GM10266 (cell line): ENCODE measurements at regions not wholly inside any gene's neighbourhood (a gene's known extent, or its start where the extent isn't known, plus 50 kb on each side); places are given as distances from the start of the nearest gene placed in this dataset.

ENCODE experiments used
- DNase-seq: peaks from one replicate; pipeline ENCODE4 v3.0.0; 2012; ENCODE audit errors: extremely low spot score
- CTCF ChIP-seq: IDR thresholded peaks from 2 replicates; pipeline ENCODE4 v1.5.1; 2012; ENCODE audit warnings: mild to moderate bottlenecking, low read depth; ENCODE audit not compliant: control insufficient read depth, insufficient read depth; ENCODE audit errors: missing control alignments

GRCh38 chr12:115506822-115507559 is 770.5 kb downstream of the MED13L start:
- no peak for TF ChIP-seq CTCF
- DNase-seq: no peak

DNA sequence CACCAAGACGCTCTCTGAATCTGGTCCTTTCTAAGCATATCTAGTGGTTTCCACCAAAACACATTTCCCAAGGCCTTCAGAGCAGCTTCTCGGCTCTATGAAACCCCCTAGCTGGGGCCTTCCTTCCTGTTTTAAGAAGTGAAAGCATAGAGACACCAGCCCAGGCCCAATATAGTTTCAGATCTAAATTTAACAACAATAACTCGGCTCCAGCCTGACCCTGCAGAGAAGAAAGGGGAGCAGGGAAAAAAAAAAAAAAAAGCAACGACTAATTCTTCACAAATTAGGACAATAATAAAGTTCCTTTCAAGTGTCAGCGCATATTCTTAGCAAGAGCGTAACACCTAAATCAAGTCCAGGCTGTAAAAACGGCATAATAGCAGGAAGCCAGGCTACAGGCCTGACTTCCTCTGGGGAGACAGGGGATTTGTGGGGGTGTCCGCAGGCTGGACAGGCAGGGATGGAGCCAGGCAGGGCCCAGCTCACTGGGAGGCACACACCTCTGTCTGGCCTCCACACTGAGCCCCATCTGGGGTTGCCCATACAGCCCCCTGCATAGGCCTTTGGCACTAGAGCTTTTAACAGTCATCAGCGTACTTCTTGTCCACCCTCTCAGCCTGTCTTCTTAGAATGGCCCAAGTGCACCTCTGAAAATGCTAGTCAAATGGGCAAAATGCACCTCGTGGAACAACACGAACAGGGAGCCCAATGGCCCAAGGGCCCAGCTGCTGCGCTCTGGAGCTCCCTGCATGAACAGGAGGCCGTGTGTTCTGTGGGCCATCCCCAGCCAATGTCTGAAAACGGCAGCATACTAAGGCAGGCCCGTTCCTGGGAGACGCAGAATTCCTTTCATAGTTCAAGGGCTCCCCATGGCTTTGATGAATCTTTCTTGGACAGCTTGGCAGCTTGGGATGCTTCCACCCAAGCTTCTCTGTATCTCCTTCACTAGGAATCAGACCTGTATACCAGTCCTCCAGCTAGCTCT is 772.9 kb downstream of the MED13L start:
- peak; percentile 36 for DNase-seq
- no peak for TF ChIP-seq CTCF

- DNase-seq: no peak
- no peak for TF ChIP-seq CTCF
Observed at GRCh38 chr12:115500872-115501271, 776.6 kb downstream of the MED13L start.

GRCh38 chr12:115495300-115495699 is 782.2 kb downstream of the MED13L start:
- no peak for TF ChIP-seq CTCF
- no peak for DNase-seq

DNA sequence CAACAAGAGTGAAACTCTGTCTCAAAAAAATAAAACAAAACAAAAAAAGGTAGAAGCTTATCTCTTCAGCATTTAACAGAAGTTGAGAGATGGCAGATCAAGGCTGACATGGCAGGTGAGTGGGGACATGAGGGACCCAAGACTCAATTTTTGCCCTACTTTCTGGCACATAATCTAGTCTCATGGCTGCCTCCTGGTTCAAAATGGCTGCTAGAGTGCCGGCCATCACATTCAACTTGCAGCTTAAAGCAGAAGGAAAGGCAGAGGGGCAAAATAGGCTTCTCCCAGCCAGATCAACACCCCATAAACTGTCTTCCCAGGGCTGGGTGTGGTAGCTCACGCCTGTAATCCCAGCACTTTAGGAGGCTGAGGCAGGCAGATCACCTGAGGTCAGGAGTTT is 784.9 kb downstream of the MED13L start:
- no peak for TF ChIP-seq CTCF
- no peak for DNase-seq

DNA sequence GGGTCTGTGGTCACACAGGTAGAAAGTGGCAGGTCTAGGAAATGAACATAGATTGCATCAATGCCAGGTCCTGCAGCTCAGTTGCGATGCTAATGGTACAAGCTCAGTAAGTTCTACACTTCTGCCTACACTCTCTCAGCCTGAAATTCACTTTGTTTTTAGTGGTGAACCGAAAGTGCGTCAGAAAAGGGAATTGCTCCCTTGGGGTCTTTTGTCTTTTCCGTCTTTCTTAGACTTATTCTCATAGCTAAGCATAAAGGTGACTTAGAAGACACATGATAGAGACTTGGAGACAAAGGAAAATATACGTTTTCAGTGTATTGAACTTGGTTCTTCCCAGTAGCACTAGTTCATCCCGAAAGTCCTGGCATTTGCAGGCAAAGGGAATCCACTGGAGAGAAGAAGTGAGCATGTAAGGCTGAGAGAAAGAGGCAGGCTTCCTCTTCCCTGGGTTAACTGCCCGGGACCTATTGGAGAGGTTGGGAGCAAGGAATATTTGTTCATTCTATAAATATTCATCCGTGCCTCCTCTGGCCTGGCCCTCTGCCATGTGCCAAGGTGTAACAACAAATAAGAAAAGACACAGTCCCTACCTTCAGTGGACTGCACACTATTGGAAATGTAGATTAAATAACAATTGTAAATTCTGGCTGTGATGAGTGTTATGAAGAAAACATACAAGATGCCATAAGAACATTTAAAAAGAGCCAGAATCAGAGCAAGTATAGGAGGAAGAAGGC is 785.8 kb downstream of the MED13L start:
- DNase-seq: no peak
- no peak for TF ChIP-seq CTCF
